Activated naive CD4-positive, alpha-beta T cell treated with anti-CD3 and anti-CD28 coated beads for 36 hours (primary cell): ENCODE measurements at regions not wholly inside any gene's neighbourhood (a gene's known extent, or its start where the extent isn't known, plus 50 kb on each side); places are given as distances from the start of the nearest gene placed in this dataset.
A peak's percentile ranks its signal among the peaks of the same experiment; 100 is the strongest.

Source experiments
- CTCF ChIA-PET: fragments of 350-600 bp; sonication (Branson Sonifier 250); formaldehyde crosslinking; loops from one replicate; lab custom pipeline; 2021; ENCODE audit warnings: antibody characterized with exemption; lab: Charles Lee
- DNase-seq: peaks from one replicate; pipeline ENCODE4 v3.0.0-alpha.2; 2020
- H3K27ac Mint-ChIP-seq: one replicate; pipeline ENCODE4 v1.8.0; 2021; ENCODE audit warnings: mild to moderate bottlenecking, mixed read lengths
- H3K27me3 Mint-ChIP-seq: one replicate; pipeline ENCODE4 v1.8.0; 2021; ENCODE audit warnings: low read depth, mixed read lengths
- H3K36me3 Mint-ChIP-seq: one replicate; pipeline ENCODE4 v1.8.0; 2021; ENCODE audit warnings: low read depth, mixed read lengths
- H3K4me1 Mint-ChIP-seq: one replicate; pipeline ENCODE4 v1.8.0; 2021; ENCODE audit warnings: low read depth, mixed read lengths
- H3K4me3 Mint-ChIP-seq: one replicate; pipeline ENCODE4 v1.8.0; 2021; ENCODE audit warnings: mild to moderate bottlenecking, moderate library complexity, mixed read lengths
- H3K9me3 Mint-ChIP-seq: one replicate; pipeline ENCODE4 v1.8.0; 2021; ENCODE audit warnings: mixed read lengths
- intact Hi-C: fragments of 100-400 bp; cut with micrococcal nuclease; formaldehyde crosslinking; loops from one replicate; pipeline ENCODE4 v1.15.1; 2023

- intact Hi-C loops = no loop called here
- Mint-ChIP-seq H3K36me3 (no peaks in the 10 kb centered on the region), H3K4me3 (no peak overlapping the region), H3K9me3 (peaks cover 2% of the 10 kb centered on the region), H3K27ac (no peak overlapping the region), H3K27me3 (peaks cover 4% of the 10 kb centered on the region), H3K4me1 (peaks cover 8% of the 10 kb centered on the region)
- CTCF ChIA-PET = no interaction called here
- DNase-seq = peak; percentile 17
Measured at GRCh38 chr9:14560194-14560593, 133.0 kb downstream of the ZDHHC21 start.

GRCh38 chr9:14554886-14555285 lies 138.3 kb downstream of the ZDHHC21 start:
- no peaks in the 10 kb centered on the region for H3K4me1 Mint-ChIP-seq
- H3K9me3 Mint-ChIP-seq = peaks cover 2% of the 10 kb centered on the region
- CTCF ChIA-PET = no interaction called here
- no peak for DNase-seq
- H3K4me3 Mint-ChIP-seq = no peak overlapping the region
- no peak overlapping the region for H3K27ac Mint-ChIP-seq
- intact Hi-C loops = no loop called here
- no peaks in the 10 kb centered on the region for H3K36me3 Mint-ChIP-seq
- peaks cover 2% of the 10 kb centered on the region for H3K27me3 Mint-ChIP-seq

- no peaks in the 10 kb centered on the region for H3K4me1 Mint-ChIP-seq
- H3K9me3 Mint-ChIP-seq = no peaks in the 10 kb centered on the region
- H3K36me3 Mint-ChIP-seq = no peaks in the 10 kb centered on the region
- no peak overlapping the region for H3K4me3 Mint-ChIP-seq
- H3K27me3 Mint-ChIP-seq = peaks cover 2% of the 10 kb centered on the region
- H3K27ac Mint-ChIP-seq = no peak overlapping the region
- intact Hi-C loops = no loop called here
- no peak for DNase-seq
- CTCF ChIA-PET = interaction anchor here (0.6 kb wide), 1 partner anchor 240 kb away, joined by 3 read pairs; no protein-coding TSS in a partner anchor
Measured at GRCh38 chr9:14547245-14548060, 145.8 kb downstream of the ZDHHC21 start.

- CTCF ChIA-PET = no interaction called here
- Mint-ChIP-seq H3K4me3 (no peak overlapping the region), H3K27me3 (peaks cover 3% of the 10 kb centered on the region), H3K27ac (no peak overlapping the region), H3K4me1 (no peaks in the 10 kb centered on the region), H3K36me3 (no peaks in the 10 kb centered on the region), H3K9me3 (no peaks in the 10 kb centered on the region)
- no peak for DNase-seq
- intact Hi-C loops = no loop called here
Measured at GRCh38 chr9:14546693-14547092, 146.5 kb downstream of the ZDHHC21 start.

- H3K4me3 Mint-ChIP-seq = no peak overlapping the region
- intact Hi-C loops = no loop called here
- no peaks in the 10 kb centered on the region for H3K9me3 Mint-ChIP-seq
- no peak overlapping the region for H3K27ac Mint-ChIP-seq
- H3K27me3 Mint-ChIP-seq = peaks cover 4% of the 10 kb centered on the region
- H3K4me1 Mint-ChIP-seq = no peaks in the 10 kb centered on the region
- CTCF ChIA-PET = no interaction called here
- no peak for DNase-seq
- no peaks in the 10 kb centered on the region for H3K36me3 Mint-ChIP-seq
Measured at GRCh38 chr9:14542071-14542470, 151.2 kb downstream of the ZDHHC21 start.

GRCh38 chr9:14538526-14538925 lies 154.7 kb downstream of the ZDHHC21 start:
- CTCF ChIA-PET = no interaction called here
- Mint-ChIP-seq H3K9me3 (no peaks in the 10 kb centered on the region), H3K36me3 (no peaks in the 10 kb centered on the region), H3K4me1 (no peaks in the 10 kb centered on the region), H3K27me3 (peaks cover 13% of the 10 kb centered on the region), H3K27ac (no peak overlapping the region), H3K4me3 (no peak overlapping the region)
- intact Hi-C loops = no loop called here
- DNase-seq = no peak

- no peaks in the 10 kb centered on the region for H3K9me3 Mint-ChIP-seq
- no peaks in the 10 kb centered on the region for H3K36me3 Mint-ChIP-seq
- no peak overlapping the region for H3K4me3 Mint-ChIP-seq
- H3K27me3 Mint-ChIP-seq = peaks cover 9% of the 10 kb centered on the region
- CTCF ChIA-PET = interaction anchor here (0.6 kb wide), 1 partner anchor 37 kb away, joined by 3 read pairs; no protein-coding TSS in a partner anchor
- no peak for DNase-seq
- H3K4me1 Mint-ChIP-seq = no peaks in the 10 kb centered on the region
- intact Hi-C loops = no loop called here
- H3K27ac Mint-ChIP-seq = no peak overlapping the region
Measured at GRCh38 chr9:14535161-14535955, 157.9 kb downstream of the ZDHHC21 start.

- Mint-ChIP-seq H3K27ac (no peak overlapping the region), H3K27me3 (peaks cover 9% of the 10 kb centered on the region), H3K36me3 (no peaks in the 10 kb centered on the region), H3K4me3 (no peak overlapping the region), H3K9me3 (no peaks in the 10 kb centered on the region), H3K4me1 (no peaks in the 10 kb centered on the region)
- intact Hi-C loops = no loop called here
- no peak for DNase-seq
- CTCF ChIA-PET = interaction anchor here (0.6 kb wide), 1 partner anchor 36 kb away, joined by 3 read pairs; no protein-coding TSS in a partner anchor
Measured at GRCh38 chr9:14533867-14534640, 159.2 kb downstream of the ZDHHC21 start.

GRCh38 chr9:14532456-14533115 lies 160.6 kb downstream of the ZDHHC21 start:
- no peak overlapping the region for H3K27ac Mint-ChIP-seq
- H3K4me3 Mint-ChIP-seq = no peak overlapping the region
- CTCF ChIA-PET = no interaction called here
- no peaks in the 10 kb centered on the region for H3K4me1 Mint-ChIP-seq
- H3K27me3 Mint-ChIP-seq = peaks cover 9% of the 10 kb centered on the region
- H3K9me3 Mint-ChIP-seq = no peaks in the 10 kb centered on the region
- intact Hi-C loops = no loop called here
- H3K36me3 Mint-ChIP-seq = no peaks in the 10 kb centered on the region
- no peak for DNase-seq

GRCh38 chr9:14531341-14532269 lies 161.6 kb downstream of the ZDHHC21 start:
- H3K36me3 Mint-ChIP-seq = no peaks in the 10 kb centered on the region
- CTCF ChIA-PET = no interaction called here
- no peaks in the 10 kb centered on the region for H3K9me3 Mint-ChIP-seq
- H3K27me3 Mint-ChIP-seq = peaks cover 9% of the 10 kb centered on the region
- H3K4me1 Mint-ChIP-seq = no peaks in the 10 kb centered on the region
- H3K4me3 Mint-ChIP-seq = no peak overlapping the region
- no peak overlapping the region for H3K27ac Mint-ChIP-seq
- no peak for DNase-seq
- intact Hi-C loops = no loop called here

GRCh38 chr9:14530841-14531240 lies 162.4 kb downstream of the ZDHHC21 start:
- Mint-ChIP-seq H3K9me3 (no peaks in the 10 kb centered on the region), H3K4me1 (no peaks in the 10 kb centered on the region), H3K36me3 (no peaks in the 10 kb centered on the region), H3K27me3 (peaks cover 9% of the 10 kb centered on the region), H3K27ac (no peak overlapping the region), H3K4me3 (no peak overlapping the region)
- intact Hi-C loops = no loop called here
- no peak for DNase-seq
- CTCF ChIA-PET = no interaction called here
